GM19239 (cell line): ENCODE measurements at regions not wholly inside any gene's neighbourhood (a gene's known extent, or its start where the extent isn't known, plus 50 kb on each side); places are given as distances from the start of the nearest gene placed in this dataset.

Experiments
- DNase-seq: peaks from one replicate; pipeline ENCODE4 v3.0.0; 2011; ENCODE audit warnings: low spot score; ENCODE audit not compliant: insufficient read length
- FAIRE-seq: peaks from 2 replicates; lab custom pipeline; 2011; peaks lifted over from hg19 to GRCh38; lab: Jason Lieb, UNC

- no peak for FAIRE-seq
- peak; percentile 12 for DNase-seq
These were observed 262.1 kb upstream of the KLF4 start for GRCh38 chr9:107751567-107752210.

GRCh38 chr9:107750741-107751566 is 261.4 kb upstream of the KLF4 start:
- FAIRE-seq (no peak), DNase-seq (no peak)

GRCh38 chr9:107749787-107750444 is 260.3 kb upstream of the KLF4 start:
- FAIRE-seq (no peak), DNase-seq (no peak)

GRCh38 chr9:107744873-107745272 is 255.3 kb upstream of the KLF4 start:
- no peak for DNase-seq
- no peak for FAIRE-seq

- FAIRE-seq (no peak), DNase-seq (no peak)
These were observed 253.2 kb upstream of the KLF4 start for GRCh38 chr9:107742531-107743309.

- DNase-seq (no peak), FAIRE-seq (no peak)
These were observed 250.8 kb upstream of the KLF4 start for GRCh38 chr9:107740088-107740980.

- DNase-seq (no peak), FAIRE-seq (no peak)
These were observed 250.1 kb upstream of the KLF4 start for GRCh38 chr9:107739601-107740082.

- FAIRE-seq (no peak), DNase-seq (no peak)
These were observed 249.2 kb upstream of the KLF4 start for GRCh38 chr9:107738789-107739188.

GRCh38 chr9:107737987-107738743 is 248.6 kb upstream of the KLF4 start:
- no peak for DNase-seq
- FAIRE-seq = no peak

GRCh38 chr9:107737610-107737986 is 248.0 kb upstream of the KLF4 start:
- FAIRE-seq = no peak

GRCh38 chr9:107735821-107736220 is 246.3 kb upstream of the KLF4 start:
- DNase-seq (no peak), FAIRE-seq (no peak)

More at GRCh38 chr9:107737610-107737986, 248.0 kb upstream of the KLF4 start:
- no peak for DNase-seq

- DNase-seq = no peak
- FAIRE-seq = no peak
These were observed 244.9 kb upstream of the KLF4 start for GRCh38 chr9:107734256-107735013.

GRCh38 chr9:107733523-107733894 is 243.9 kb upstream of the KLF4 start:
- DNase-seq (no peak), FAIRE-seq (no peak)

GRCh38 chr9:107732781-107733522 is 243.4 kb upstream of the KLF4 start:
- FAIRE-seq (no peak), DNase-seq (no peak)

GRCh38 chr9:107731115-107731762 is 241.7 kb upstream of the KLF4 start:
- FAIRE-seq (no peak), DNase-seq (no peak)

GRCh38 chr9:107730666-107731065 is 241.1 kb upstream of the KLF4 start:
- DNase-seq = no peak
- no peak for FAIRE-seq
